Kidney capillary endothelial cell (primary cell): ENCODE measurements at regions not wholly inside any gene's neighbourhood (a gene's known extent, or its start where the extent isn't known, plus 50 kb on each side); places are given as distances from the start of the nearest gene placed in this dataset.
"Not testable (repeated sequence)": the region's sequence is repeated elsewhere in the genome, so short reads cannot be mapped to it uniquely, and the experiment has no call there.

Source experiments
- DNase-seq: peaks from one replicate; pipeline ENCODE4 v3.0.0-alpha.2; 2018; ENCODE audit warnings: low spot score

DNA sequence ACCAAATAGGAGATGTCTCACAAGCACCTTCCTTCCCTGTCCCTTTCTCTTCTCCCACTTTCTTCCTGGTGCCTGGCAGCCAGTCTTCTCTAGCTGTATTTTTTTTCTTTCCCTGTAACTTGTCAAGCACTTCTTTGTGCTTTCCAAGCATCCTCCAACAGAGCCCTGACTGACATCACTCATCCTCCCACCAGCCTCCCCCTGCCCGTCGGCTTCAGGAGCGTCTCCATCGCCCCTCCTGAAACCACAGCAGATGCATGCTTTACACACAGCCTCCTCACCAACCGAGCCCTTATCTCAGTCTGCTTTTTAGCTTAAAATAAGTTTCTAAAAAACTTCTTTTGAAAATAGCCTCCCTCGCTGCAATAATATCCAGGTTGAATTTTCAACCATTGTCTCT lies 268.7 kb upstream of the CDH5 start:
- no peak for DNase-seq

DNA sequence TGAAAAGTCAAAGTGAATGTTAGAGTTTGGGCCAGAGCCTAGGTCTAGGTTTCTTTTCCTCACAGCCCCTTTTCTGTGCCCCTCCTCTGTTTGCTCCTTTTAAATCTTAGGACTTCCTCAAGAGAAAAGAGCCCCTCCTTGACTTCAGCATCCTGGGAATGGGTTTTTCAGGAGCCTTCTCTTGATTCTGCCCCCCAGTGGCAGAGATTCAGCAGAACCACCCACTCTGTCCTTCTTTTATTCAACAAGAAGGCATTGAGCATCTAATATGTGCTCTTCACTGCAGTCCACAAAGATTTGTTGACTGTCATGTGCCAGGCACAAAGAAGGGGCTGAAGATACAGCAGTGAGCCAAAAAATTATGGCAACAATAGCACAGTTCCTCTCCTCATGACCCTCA lies 270.8 kb upstream of the CDH5 start:
- no peak for DNase-seq

DNA sequence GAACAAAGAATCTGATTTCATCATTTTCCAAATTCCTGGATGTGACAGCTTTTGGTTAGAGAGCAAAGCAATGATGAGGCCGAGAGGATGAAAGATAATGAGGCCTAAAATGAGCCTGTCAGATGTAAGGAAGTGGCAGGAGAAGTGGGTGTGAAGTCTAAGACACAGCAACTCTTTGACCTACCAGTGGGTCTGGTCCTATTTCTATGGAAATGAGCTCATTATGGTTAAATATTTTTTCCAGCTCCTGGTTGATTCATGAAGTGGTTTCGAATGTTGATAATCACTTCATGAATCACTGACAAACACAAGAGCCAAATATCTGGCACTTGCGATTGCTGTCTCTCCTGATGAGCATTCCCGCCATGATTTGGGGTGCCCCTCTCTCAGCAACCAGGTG lies 273.3 kb upstream of the CDH5 start:
- no peak for DNase-seq

DNA sequence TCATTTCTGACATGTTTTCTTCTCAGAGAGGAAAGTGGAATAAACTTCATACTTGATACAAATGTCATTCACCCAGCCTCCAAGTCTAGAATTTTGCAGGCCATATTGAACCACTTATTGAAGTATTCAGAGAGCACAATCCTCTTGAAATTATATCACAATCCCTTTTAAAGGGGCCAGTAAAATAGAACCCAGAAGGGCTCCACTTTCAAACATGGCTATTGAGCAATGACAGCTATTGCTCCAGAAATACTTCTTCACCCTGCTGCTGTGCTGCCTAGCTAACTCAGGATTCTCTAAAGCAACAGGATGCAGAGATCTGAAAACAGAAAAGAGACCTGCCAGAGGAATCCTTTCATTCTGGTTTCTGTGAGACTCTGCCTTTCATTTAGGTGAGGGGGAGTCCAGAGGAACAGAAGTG lies 275.0 kb upstream of the CDH5 start:
- DNase-seq = no peak

DNA sequence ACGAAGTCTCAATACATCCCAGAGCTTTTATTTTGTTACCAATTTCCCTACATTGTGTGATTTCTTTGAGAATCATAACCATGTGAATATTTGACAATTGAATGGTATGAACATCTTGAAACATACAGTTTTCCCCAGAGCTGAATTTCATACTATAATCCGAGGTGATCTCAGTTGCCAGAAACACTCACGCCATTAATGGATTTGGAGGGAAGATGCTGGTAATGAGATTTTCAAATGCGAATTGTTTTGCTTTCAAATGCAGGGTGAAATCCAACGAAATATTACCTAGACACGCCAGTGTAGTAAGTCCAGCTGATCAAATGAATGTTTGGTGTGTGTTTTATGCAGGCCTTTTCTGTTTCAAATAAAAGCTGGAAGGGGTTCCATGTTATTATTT lies 277.8 kb upstream of the CDH5 start:
- DNase-seq = no peak

DNA sequence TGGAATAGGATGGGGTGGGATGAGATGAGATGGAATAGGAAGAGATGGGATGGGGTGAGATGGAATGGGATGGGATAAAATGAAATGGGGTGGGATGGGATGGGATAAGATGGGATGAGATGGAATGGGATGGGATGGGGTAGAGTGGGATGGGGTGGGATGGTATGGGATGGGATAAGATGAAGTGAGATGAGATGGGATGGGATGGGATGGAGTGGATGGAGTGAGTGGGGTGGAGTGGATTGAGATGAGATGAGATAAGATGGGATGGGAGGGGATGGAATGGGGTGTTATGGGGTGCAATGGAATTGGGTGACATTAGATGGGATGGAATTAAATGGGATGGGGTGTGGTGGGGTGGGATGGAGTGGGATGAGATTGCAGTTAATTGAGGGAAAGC lies 279.2 kb upstream of the CDH5 start:
- no peak for DNase-seq

DNA sequence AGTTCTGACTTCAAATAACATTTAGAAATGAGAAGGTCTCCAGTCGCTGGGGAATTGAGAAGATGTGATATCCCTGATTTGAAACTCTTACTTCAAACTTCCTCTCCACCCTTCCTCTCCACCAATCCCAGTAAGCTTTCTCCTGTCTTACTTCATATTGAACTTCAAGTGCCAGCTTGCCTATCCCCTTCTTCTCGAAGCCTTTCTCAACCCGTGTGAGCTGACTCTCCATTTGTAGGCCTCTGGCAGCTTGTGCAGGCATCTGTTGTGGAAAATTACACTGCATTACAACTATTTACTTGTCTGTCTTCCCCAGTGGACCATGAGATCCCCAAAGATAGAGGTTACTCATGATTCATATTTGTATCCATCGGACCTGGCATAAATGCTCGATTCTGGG lies 280.8 kb upstream of the CDH5 start:
- DNase-seq = no peak

DNA sequence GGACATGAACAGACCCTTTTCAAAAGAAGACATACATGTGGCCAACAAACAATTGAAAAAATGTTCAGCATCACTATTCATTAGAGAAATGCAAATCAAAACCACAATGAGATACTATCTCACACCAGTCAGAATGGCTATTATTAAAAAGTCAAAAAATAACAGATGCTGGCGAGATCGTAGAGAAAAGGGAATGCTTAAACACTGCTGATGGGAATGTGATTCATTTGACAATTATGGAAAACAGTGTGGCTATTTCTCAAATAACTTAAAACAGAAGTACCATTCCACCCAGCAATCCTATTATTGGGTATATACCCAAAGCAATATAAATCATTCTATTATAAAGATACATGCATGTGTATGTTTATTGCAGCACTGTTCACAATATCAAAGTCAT lies 281.8 kb upstream of the CDH5 start:
- DNase-seq = not testable (repeated sequence)

DNA sequence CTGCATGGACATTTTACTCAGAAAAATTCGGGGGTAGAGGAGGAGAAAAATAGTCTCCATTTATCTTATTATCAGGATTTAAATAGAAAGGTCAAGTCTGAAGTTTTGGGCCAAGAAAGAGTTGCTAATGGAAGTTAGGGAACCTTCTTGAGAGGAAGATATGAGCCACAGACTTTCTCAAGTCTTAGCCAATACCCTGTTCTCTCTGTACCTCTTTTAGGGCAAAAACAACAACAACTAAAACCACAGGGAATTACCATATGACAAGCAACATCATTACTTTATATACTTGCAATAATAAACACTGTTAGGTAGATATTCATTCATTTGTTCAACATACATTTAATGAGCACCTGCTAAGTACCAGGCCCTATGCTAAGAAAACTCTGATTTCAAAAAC lies 282.2 kb upstream of the CDH5 start:
- DNase-seq = no peak

DNA sequence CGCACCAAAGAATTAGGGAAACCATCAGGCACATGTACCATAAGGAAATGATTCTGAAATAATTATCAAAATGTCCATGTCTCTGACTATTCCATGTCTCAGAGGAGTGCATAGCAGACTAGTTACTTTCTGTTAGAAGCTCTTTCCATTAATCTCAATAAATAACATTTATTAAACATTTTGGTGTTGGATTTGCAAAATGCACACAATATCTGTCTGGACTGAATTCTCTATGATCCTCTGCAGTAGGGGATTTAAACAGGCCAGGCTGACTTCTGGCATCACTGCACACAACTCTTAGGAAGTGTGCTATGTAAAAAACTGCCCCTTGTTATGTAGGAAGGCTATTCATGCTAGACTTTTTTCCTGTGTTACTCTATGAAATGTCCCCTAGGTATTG lies 283.3 kb upstream of the CDH5 start:
- DNase-seq = no peak

DNA sequence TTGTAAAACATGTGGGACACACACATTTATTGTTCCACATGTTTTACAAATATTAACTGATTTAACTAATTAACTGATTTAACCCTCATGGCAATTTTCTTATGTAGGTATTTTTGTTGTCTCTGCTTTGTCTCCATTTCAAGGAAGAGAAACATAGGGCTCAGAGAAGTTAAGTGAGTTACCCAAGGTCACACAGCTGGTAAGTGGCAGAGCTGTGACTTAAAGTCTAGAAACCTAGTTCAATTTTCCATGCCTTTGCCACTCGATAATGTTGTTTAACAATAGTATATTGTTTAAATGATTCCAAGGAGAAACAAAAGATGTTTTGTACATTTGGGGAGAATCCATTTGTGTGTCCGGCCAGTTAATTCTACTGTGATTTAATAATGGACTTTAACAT lies 284.1 kb upstream of the CDH5 start:
- no peak for DNase-seq

DNA sequence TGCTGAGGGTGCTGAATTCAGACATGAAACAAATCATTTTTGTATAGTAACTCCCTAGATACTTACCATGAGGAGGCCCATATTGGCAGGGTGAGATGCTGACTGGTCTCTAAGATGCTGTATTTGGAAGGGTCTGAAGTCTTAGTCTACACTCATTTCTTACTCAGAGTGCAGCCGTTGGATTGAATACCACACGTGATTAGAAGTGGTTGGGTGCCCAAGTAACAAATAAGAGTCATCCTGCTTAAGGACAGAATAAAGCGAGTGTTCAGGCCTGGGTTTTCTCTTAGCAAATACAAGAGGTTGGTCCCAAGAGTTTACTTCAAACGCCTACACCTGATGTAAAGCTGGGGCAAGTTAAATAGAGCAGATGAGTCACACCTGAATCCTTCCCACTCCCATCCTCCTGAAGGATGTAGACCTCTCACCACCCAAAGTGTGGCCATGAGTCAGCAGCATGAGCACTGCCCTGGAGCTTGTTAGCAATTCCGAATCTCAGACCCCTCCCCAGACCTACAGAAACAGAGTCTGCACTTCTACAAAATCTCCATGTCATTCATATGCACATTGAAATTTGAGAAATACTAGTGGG lies 284.6 kb upstream of the CDH5 start:
- DNase-seq = peak; percentile 1

DNA sequence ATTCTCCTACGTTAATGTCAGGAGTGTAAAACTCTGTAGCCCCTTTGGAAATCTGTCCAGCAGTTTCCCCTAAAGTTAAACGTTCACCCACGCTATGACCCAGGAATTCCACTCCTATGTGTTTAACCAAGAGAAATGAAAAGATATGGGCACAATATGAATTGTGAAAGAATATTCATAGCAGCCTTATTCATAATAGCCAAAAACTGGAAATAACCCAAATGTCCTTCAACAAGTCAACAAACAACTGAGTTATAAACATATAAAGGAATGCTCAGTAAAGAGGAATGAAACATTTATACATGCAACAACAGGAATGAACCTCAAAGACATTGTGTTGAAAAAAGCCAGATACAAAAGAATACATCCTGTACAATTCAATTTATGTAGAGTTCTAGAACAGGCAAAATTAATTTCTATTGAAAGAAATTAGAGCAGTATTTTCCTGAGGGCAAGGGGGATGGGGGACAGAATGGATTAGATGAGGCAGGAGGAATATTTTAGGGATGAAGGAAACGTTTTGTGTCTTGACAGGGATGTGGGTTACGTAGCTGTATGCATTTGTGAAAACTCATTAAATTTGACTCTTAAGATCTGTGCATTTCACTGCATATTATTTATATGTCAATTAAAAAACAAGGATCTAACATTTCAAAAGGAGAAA lies 286.7 kb upstream of the CDH5 start:
- DNase-seq = no peak

DNA sequence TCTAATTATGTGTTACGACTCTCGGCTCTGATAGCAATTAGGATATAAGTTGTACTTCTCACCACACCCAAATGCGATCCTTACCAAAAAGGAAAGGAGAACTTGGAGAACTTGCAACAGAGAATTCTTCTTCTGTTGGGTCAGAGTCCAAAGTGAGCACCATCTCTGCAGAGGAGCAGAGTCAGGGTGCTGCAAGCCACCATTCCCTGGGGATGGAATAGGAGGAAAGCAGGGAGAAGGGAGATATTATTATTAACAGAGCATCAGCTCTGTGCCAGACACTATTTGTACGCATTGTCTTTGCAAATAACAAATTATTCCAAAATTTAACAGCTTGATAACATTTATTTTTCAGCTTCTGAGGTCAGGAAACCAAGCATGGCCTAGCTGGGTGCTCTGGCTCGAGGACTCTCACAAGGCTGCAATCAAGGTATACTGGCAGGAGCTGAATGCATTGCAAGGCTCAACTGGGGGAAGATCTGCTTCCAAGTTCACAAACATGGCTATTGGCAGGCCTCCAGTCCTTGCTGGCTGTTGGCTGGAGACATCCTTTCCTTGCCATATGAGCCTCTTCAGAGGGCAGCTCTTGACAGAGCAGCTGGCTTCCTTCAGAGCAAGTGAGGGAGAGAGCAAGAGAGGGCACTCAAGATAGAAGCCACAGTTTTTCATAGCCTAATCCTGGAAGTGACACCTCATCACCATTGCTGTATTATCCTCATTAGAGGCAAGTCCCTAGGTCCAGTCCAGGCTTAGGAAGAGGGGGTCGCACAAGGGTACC lies 296.2 kb upstream of the CDH5 start:
- DNase-seq = no peak

DNA sequence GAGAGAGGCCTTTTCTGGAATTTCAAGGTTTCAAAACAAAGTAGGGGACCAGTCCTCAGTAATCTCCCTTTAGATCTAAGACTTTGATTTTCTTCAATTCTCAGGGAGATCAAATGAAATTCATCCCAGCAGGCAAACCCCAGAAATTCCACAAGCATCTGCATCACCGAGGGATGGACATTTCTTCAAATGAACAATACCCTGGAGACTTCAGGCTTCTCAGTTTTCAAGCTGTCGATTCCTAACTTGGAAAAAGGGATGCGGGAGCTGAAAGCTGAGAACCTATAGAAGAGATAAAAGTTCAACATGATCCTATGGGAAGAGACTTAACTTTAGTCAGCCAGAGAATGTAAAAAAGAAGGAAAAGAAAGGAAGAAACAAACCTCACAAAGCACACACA lies 296.9 kb upstream of the CDH5 start:
- no peak for DNase-seq

DNA sequence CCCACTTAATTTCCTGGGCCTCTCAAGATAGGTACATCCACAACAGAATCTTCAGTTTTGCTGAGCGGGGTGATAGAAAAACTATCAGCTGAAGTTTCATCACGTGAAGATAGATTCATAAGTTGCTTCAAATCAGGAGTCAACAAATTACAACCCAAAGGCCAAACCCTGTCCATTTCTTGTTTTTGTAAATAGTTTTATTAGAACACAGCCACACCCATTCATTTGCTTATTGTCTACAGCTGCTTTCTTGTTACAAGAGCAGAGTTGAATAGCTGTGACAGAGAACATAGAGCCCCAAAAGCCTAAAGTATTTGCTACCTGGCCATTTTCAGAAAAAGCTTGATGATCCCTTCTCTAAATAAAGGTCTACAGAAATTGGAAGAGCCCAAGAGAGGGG lies 300.1 kb upstream of the CDH5 start:
- DNase-seq = no peak

DNA sequence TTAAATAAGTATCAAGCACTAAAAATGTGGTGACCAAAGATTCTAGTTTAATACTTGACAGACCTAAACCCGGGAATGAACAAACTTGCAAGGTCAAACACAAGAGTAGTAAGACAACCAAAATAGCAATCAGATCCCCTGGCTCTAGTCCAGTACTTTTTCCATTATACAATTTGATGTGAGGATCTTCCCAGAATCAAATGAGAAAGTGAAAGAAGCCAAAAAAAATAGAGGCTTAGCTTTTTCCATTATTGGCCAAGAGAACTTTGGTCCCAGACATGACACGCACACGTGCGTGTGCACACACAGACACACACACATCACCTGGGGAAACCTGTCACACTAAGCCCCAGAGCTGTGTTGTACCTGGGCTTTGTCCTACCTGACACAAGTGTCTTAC lies 300.6 kb upstream of the CDH5 start:
- DNase-seq = no peak

DNA sequence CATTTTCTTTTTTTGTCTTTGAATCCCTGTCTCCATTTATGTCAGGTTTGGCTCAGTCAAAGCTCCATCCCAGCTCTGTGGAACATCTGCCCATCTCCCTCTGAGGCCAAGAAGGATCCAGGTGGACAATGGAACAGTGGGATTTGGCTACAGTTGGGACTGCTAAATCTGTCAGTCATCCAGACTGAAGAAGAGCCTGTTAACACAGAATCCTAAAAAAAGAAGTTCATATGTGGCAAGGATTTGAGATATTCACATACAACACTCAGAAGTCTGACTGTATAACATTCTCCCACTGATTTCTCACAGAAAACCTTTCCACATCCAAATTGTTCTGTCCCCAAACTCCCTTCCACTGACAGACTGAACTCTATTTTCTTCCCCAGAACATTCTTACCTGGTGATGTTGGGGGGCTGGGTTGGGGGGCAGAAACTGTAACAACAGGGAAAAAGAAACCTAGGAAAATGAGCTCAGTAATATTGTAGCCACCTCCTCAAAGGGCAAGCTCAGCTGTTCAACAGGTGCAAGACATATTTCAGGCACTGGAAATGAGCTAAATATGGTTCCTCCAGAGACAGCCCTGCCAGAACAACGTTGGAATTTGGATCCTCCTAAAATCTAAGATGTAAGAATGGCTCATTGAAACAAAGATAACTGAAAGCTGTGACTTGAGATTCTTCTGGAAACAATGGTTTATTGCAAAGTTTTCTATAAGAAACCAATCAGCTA lies 301.5 kb upstream of the CDH5 start:
- DNase-seq = no peak

DNA sequence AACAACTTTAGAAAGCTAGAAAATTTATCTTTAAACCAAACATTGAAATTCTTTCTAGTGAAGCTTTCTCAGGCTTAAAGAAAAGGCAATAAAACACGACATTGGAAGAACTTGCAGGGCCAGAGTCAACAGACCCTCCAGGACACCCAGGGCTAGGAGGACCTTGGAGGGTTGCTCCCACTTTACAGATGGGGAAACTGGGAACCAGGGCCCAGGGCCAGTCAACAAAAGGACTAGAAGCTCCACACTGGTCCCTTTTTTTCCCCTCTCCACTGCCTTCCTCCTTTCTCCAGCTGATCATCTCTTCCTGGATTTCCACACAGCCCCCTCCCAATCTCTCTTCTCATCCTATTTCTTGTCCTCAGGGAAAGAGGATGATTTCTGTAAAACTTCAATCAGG lies 307.7 kb upstream of the CDH5 start:
- DNase-seq = no peak

DNA sequence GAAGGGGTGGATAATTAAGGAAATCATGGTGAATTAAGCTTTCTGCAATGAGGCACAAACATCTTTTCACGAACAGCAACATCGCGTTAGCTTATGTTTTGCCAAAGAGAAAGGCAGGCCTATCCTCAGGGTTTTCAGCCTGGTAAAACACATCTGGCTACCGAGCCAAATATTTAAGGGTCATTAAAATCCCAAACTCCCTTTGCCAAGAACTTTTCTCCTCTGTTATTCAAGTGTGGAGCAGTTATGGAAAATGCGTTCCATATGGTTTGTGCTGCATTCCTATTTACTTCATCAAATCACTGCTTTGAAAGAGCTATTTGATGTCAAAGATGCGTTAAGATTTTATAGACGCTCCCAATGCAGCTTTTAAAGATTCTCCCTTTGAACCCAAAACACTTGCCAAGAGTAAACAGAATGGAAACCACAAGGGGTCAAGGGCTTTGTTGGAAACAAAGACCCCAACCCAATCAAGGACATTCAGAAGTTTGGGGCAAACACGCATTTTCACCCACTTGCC lies 308.3 kb upstream of the CDH5 start:
- DNase-seq = no peak

DNA sequence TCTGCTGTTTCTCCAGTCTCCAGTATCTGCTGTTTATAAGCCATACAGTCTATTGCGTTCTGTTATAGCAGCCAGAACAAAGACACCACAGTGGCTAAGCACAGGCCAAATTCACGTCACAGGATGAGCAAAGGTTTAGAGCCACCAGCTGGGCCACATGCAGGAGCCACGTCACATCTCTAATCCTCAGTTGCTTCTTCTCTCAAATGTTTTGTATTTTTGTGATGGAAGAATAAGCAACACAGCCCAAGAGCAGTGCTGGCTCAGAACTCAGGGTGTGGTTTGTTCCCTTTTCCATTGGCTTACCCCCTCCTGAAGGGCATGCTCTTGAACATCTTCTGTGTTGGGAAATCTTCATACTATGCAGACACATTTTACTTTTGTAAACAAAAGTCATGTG lies 309.4 kb upstream of the CDH5 start:
- no peak for DNase-seq

DNA sequence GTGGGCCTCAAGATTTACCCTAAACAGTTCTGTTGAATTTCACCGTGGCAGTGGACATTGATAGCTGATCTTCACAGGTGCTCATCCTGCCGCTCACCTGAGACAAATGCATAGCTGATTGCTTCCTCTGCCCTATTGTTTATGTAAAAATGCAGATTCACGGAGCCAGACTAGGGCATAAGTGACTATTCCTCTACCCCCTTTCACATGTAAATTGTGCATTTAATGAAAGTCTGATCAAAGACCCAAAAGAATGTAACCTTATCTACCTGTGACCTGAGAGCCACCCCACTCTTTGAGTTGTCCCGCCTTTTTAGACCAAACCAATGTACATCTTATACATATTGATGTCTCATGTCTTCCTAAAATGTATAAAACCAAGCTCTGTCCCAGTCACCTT lies 312.4 kb upstream of the CDH5 start:
- no peak for DNase-seq

DNA sequence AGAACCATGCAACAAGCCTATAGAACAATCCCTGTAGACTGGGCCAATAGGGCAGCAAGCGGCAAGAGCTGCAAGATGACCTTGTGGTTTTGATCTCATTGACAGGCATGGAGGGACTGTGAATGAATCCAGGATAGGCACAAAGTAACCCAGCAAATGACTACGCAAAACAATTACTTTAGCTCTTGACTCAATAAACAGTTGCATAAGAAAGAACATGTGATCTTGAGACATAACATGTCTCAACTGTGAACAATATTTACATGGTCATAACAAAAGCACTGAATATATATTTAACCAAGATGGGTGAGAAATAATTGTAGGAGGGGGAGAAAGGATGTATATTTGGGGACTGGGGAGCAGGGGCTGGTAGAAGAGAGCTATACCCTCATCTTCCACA lies 313.7 kb upstream of the CDH5 start:
- no peak for DNase-seq
